GM23248 (cell line): ENCODE measurements at regions not wholly inside any gene's neighbourhood (a gene's known extent, or its start where the extent isn't known, plus 50 kb on each side); places are given as distances from the start of the nearest gene placed in this dataset.

Source experiments
- EZH2 ChIP-seq: fragments of 200-600 bp; sonication (generic); IDR thresholded peaks from 2 replicates; pipeline ENCODE4 v1.6.1; 2018; ENCODE audit warnings: antibody characterized with exemption, mild to moderate bottlenecking; ENCODE audit not compliant: insufficient read depth, poor library complexity, severe bottlenecking
- EZH2phosphoT487 ChIP-seq: fragments of 200-600 bp; sonication (generic); IDR thresholded peaks from 2 replicates; pipeline ENCODE4 v1.6.1; 2018; ENCODE audit warnings: antibody characterized with exemption, moderate library complexity, mild to moderate bottlenecking, low read depth; ENCODE audit not compliant: insufficient read depth

DNA sequence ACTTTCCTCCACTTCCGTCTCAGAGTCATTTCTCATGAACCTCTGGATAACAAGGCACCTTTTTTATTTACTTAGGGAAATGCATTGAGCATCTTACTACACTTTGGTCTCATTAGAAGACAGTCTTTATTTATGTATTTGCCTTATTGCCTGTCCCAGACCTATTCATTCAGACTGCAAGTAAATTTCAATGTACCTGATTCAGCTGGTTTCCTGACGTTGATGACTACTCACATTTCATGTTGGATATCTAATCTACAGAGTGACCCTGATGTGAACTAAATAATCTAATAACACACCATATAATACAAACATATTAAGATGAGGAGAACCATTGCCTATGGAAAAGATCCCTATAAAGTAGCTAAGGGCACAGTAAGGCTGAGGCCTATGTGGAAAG lies 267.7 kb downstream of the SLC6A15 start:
- TF ChIP-seq EZH2phosphoT487 (no peak), EZH2 (no peak)
